HG02642 (cell line): ENCODE measurements at regions not wholly inside any gene's neighbourhood (a gene's known extent, or its start where the extent isn't known, plus 50 kb on each side); places are given as distances from the start of the nearest gene placed in this dataset.

Experiments used
- ATAC-seq: cut with Tn5 transposase; IDR thresholded peaks from one replicate; pipeline ENCODE4 v1.9.1; 2021; ENCODE audit warnings: mild to moderate bottlenecking; ENCODE audit not compliant: unreplicated experiment, poor library complexity

GRCh38 chr6:15712797-15713196 is 50.0 kb upstream of the DTNBP1 start:
- no peak for ATAC-seq
